ENCODE measurements at regions not wholly inside any gene's neighbourhood (a gene's known extent, or its start where the extent isn't known, plus 50 kb on each side); places are given as distances from the start of the nearest gene placed in this dataset.

DNA sequence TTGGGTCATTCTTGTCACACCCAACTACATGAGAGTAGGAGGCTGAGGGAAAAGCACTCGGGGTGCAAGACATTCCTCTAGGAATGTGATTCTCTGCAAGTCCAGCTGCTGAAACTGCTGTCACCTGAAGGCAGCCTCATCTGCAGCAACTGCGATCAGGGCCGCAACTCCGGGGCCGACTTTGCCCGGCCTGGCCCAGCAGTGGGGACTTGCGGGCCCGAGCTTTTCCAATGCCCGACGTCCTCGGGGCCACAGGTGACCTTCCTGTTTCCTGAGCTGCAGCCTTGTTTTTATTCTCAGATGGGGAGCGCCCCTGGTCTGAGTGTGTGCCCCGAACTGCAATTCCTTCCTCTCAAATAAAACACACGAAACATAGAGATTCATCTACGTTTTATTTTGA lies 104.7 kb upstream of the NKX1-1 start:
- ChIA-PET POLR2A (ENCODE audit: low non-redundant PET) (no interaction called here), CTCF (no interaction called here)
- H3K36me3 ChIP-seq (ENCODE audit: insufficient read depth, low read length, poor library complexity, severe bottlenecking), result no peaks in the 10 kb centered on the region
- H3K27me3 ChIP-seq (replicated peaks; ENCODE audit: insufficient read depth, low read depth, low read length, poor library complexity), result peaks cover 26% of the 10 kb centered on the region
- H3K4me1 ChIP-seq (ENCODE audit: insufficient read depth, low read length, poor library complexity, severe bottlenecking), result no peaks in the 10 kb centered on the region
- H3K27ac ChIP-seq (ENCODE audit: low read depth, low read length, poor library complexity, severe bottlenecking), result no peak overlapping the region
- no TSS peak for BruUV-seq (replicated peaks)
- H3K9me3 ChIP-seq (ENCODE audit: low read depth, low read length, poor library complexity, severe bottlenecking), result no peaks in the 10 kb centered on the region
- TF ChIP-seq, protein P1, sequence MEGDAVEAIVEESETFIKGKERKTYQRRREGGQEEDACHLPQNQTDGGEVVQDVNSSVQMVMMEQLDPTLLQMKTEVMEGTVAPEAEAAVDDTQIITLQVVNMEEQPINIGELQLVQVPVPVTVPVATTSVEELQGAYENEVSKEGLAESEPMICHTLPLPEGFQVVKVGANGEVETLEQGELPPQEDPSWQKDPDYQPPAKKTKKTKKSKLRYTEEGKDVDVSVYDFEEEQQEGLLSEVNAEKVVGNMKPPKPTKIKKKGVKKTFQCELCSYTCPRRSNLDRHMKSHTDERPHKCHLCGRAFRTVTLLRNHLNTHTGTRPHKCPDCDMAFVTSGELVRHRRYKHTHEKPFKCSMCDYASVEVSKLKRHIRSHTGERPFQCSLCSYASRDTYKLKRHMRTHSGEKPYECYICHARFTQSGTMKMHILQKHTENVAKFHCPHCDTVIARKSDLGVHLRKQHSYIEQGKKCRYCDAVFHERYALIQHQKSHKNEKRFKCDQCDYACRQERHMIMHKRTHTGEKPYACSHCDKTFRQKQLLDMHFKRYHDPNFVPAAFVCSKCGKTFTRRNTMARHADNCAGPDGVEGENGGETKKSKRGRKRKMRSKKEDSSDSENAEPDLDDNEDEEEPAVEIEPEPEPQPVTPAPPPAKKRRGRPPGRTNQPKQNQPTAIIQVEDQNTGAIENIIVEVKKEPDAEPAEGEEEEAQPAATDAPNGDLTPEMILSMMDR (conservative IDR thresholded peaks at IDR 0.05; ENCODE audit: low read depth, low read length), result no peak
- no peak overlapping the region for H3K4me3 ChIP-seq (ENCODE audit: low read depth, low read length, poor library complexity, severe bottlenecking)
- intact Hi-C loops (cut with micrococcal nuclease; ENCODE audit: unreplicated experiment), result no loop called here
- no peak for DNase-seq (ENCODE audit: low spot score)

DNA sequence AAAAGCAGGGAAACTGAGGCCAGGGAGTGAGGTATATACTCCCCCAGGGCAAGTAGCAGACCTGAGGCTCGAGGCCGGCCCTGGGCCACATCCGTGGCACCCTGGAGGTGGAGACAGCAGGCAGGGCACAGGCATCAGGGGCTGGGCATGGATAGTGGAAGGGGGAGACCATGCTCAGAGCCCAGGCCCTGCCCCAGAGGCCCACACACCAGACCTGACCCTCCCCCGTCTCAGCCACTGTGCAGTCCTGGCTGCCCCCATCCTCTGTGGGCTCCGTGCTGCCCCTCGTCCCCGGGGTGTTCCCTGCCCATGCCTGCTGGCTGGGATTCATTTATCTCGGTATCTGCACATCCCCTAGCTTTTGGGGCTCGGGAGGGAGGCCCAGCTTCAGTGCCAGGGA lies 103.1 kb upstream of the NKX1-1 start:
- no peak for TF ChIP-seq EZH2 (IDR thresholded peaks at IDR 0.05; ENCODE audit: borderline replicate concordance, low read depth, low read length, poor library complexity, severe bottlenecking)
- TF ChIP-seq, protein P1 (conservative IDR thresholded peaks at IDR 0.05; ENCODE audit: low read depth, low read length), result no peak
- Histone ChIP-seq H3K27me3 (replicated peaks; ENCODE audit: insufficient read depth, low read depth, low read length, poor library complexity) (peaks cover 26% of the 10 kb centered on the region), H3K27ac (ENCODE audit: low read depth, low read length, poor library complexity, severe bottlenecking) (no peak overlapping the region), H3K4me3 (ENCODE audit: low read depth, low read length, poor library complexity, severe bottlenecking) (no peak overlapping the region), H3K9me3 (ENCODE audit: low read depth, low read length, poor library complexity, severe bottlenecking) (no peaks in the 10 kb centered on the region), H3K36me3 (ENCODE audit: insufficient read depth, low read length, poor library complexity, severe bottlenecking) (no peaks in the 10 kb centered on the region), H3K4me1 (ENCODE audit: insufficient read depth, low read length, poor library complexity, severe bottlenecking) (no peaks in the 10 kb centered on the region)
- intact Hi-C loops (cut with micrococcal nuclease; ENCODE audit: unreplicated experiment), result no loop called here
- CTCF ChIA-PET, result no interaction called here
- no TSS peak for BruUV-seq (replicated peaks)
- POLR2A ChIA-PET (ENCODE audit: low non-redundant PET), result no interaction called here
- no peak for DNase-seq (ENCODE audit: low spot score)

DNA sequence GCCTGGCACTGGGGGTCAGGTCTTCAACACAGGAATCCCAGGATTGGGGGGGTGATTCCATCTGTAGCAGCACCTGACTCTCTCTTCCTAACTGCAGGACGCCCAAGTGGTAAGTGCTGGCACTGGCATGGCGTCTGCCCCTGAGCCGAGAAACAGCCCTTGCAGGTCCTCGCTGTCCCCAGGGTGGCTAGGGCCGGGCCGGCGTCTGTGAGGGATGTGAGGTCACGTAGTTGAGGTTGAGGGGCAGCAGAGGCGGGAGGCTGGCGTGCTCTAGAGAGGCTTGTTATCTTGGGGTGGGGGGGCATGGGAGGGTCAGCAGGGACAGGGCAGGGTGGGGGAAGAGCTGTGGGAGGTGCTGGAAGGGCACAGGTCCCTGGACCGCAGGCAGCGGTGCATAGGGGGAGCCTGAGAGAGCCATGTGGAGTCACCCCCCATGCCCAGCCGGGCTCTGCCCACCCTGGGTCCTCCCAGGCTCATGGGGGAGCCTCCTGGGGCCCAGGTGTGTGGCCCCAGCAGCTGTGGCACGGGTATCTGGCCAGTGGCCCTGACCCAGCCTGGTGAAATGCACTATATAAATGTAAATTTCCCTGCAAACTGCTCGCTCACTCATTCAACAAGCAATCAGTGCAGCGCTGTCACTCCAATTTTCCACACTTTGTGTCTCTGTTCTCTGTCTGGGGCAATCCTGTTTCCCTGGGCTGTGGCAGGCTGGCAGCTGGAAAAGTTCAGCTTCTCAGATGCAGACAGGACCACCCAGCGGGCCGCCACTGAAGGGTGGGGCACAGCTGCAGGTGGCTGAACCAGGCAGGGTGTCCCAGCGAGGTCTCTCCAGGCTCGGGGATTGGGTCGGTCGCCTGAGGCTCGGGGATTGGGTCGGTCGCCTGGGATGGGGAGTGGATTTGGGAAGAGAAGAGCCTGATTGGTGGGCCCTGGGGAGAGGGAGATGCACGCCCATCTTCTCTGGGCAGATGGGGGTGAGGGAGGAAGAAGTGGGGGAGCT lies 102.2 kb upstream of the NKX1-1 start:
- CTCF ChIA-PET, result no interaction called here
- no TSS peak for BruUV-seq (replicated peaks)

More for the DNA sequence above, 102.2 kb upstream of the NKX1-1 start:
- peaks cover 26% of the 10 kb centered on the region for H3K27me3 ChIP-seq (replicated peaks; ENCODE audit: insufficient read depth, low read depth, low read length, poor library complexity)
- H3K27ac ChIP-seq (ENCODE audit: low read depth, low read length, poor library complexity, severe bottlenecking), result no peak overlapping the region
- no peak for DNase-seq (ENCODE audit: low spot score)
- H3K9me3 ChIP-seq (ENCODE audit: low read depth, low read length, poor library complexity, severe bottlenecking), result no peaks in the 10 kb centered on the region
- no peaks in the 10 kb centered on the region for H3K36me3 ChIP-seq (ENCODE audit: insufficient read depth, low read length, poor library complexity, severe bottlenecking)
- intact Hi-C loops (cut with micrococcal nuclease; ENCODE audit: unreplicated experiment), result no loop called here
- H3K4me3 ChIP-seq (ENCODE audit: low read depth, low read length, poor library complexity, severe bottlenecking), result no peak overlapping the region
- POLR2A ChIA-PET (ENCODE audit: low non-redundant PET), result no interaction called here
- no peaks in the 10 kb centered on the region for H3K4me1 ChIP-seq (ENCODE audit: insufficient read depth, low read length, poor library complexity, severe bottlenecking)
- TF ChIP-seq, protein P1 (conservative IDR thresholded peaks at IDR 0.05; ENCODE audit: low read depth, low read length), result no peak
- no peak for TF ChIP-seq EZH2 (IDR thresholded peaks at IDR 0.05; ENCODE audit: borderline replicate concordance, low read depth, low read length, poor library complexity, severe bottlenecking)

Data from A673 (cell line).